Omental fat pad (tissue), 3 donors: ENCODE measurements at regions not wholly inside any gene's neighbourhood (a gene's known extent, or its start where the extent isn't known, plus 50 kb on each side); places are given as distances from the start of the nearest gene placed in this dataset.
A peak's percentile ranks its signal among the peaks of the same experiment; 100 is the strongest.
"Not testable (repeated sequence)": the region's sequence is repeated elsewhere in the genome, so short reads cannot be mapped to it uniquely, and the experiment has no call there.

Experiments used
- ATAC-seq: fragments of 150-250 bp; one replicate; pipeline ENCODE4 v1.9.1; 2016; ENCODE audit warnings: mild to moderate bottlenecking, moderate library complexity; ENCODE audit not compliant: low FRiP score
- DNase-seq: peaks from one replicate; pipeline ENCODE4 v3.0.0-alpha.2; 2019; ENCODE audit warnings: low spot score
- CTCF ChIP-seq, 3 donors: fragments of 450-650 bp; IDR thresholded peaks; one replicate each; pipeline ENCODE4 v1.5.1; 2016 to 2017; ENCODE audit warnings: antibody characterized with exemption in 3 of 3, mild to moderate bottlenecking in 3 of 3, moderate library complexity in 2 of 3

GRCh38 chr15:22664294-22665058 is 122.0 kb upstream of the NIPA1 start:
- peak; percentile 99 for ATAC-seq
- DNase-seq = not testable (repeated sequence)

- not testable (repeated sequence) for ATAC-seq, DNase-seq
These were observed 121.3 kb upstream of the NIPA1 start for GRCh38 chr15:22665059-22665702.

GRCh38 chr15:22665711-22666110 is 120.7 kb upstream of the NIPA1 start:
- not testable (repeated sequence) for ATAC-seq, DNase-seq

- DNase-seq, ATAC-seq: not testable (repeated sequence)
These were observed 101.7 kb upstream of the NIPA1 start for GRCh38 chr15:22684786-22685185.

GRCh38 chr15:22699881-22700280 is 86.6 kb upstream of the NIPA1 start:
- not testable (repeated sequence) for ATAC-seq, DNase-seq

GRCh38 chr15:22710831-22711341 is 75.6 kb upstream of the NIPA1 start:
- not testable (repeated sequence) for ATAC-seq, DNase-seq

GRCh38 chr15:22713933-22714332 is 72.5 kb upstream of the NIPA1 start:
- DNase-seq, ATAC-seq: not testable (repeated sequence)

GRCh38 chr15:22714358-22715132 is 71.9 kb upstream of the NIPA1 start:
- peak; percentile 37 for ATAC-seq
- DNase-seq = not testable (repeated sequence)

GRCh38 chr15:22715133-22715845 is 71.2 kb upstream of the NIPA1 start:
- DNase-seq = not testable (repeated sequence)
- peak; percentile 19 for ATAC-seq

GRCh38 chr15:22719980-22720379 is 66.5 kb upstream of the NIPA1 start:
- not testable (repeated sequence) for ATAC-seq, DNase-seq

GRCh38 chr15:22726104-22726503 is 60.3 kb upstream of the NIPA1 start:
- ATAC-seq, DNase-seq: not testable (repeated sequence)

- ATAC-seq, DNase-seq: not testable (repeated sequence)
These were observed 51.4 kb upstream of the NIPA1 start for GRCh38 chr15:22735067-22735466.

GRCh38 chr15:22735781-22736180 is 50.7 kb upstream of the NIPA1 start:
- DNase-seq (no peak), ATAC-seq (no peak)
- TF ChIP-seq CTCF (IDR thresholded peaks at IDR 0.05) = no peak

- DNase-seq, ATAC-seq: not testable (repeated sequence)
These were observed 50.2 kb upstream of the NIPA1 start for GRCh38 chr15:22736200-22736599.
